Sigmoid colon (tissue), 6 donors: ENCODE measurements at regions not wholly inside any gene's neighbourhood (a gene's known extent, or its start where the extent isn't known, plus 50 kb on each side); places are given as distances from the start of the nearest gene placed in this dataset.

Experiments
- DNase-seq: peaks from one replicate; pipeline ENCODE4 v3.0.0-alpha.2; 2019
- H3K27ac ChIP-seq, 4 donors: fragments of 200-600 bp; sonication (generic); one replicate each; pipeline ENCODE4 v1.5.1; 2016 to 2019; ENCODE audit warnings: mild to moderate bottlenecking in 1 of 4
- H3K27me3 ChIP-seq, 3 donors: fragments of 200-600 bp; sonication (generic); one replicate each; pipeline ENCODE4 v1.5.1; 2019; ENCODE audit warnings: mild to moderate bottlenecking in 1 of 3
- H3K36me3 ChIP-seq, 4 donors: fragments of 200-600 bp; sonication (generic); one replicate each; pipeline ENCODE4 v1.5.1; 2016 to 2019
- H3K4me1 ChIP-seq, 4 donors: fragments of 200-600 bp; sonication (generic); one replicate each; pipeline ENCODE4 v1.5.1; 2017 to 2019
- H3K4me3 ChIP-seq, 4 donors: fragments of 200-600 bp; sonication (generic); one replicate each; pipeline ENCODE4 v1.5.1; 2017 to 2019; ENCODE audit warnings: mild to moderate bottlenecking in 2 of 4, moderate library complexity in 1 of 4
- H3K9me3 ChIP-seq, 4 donors: fragments of 200-600 bp in 3 of 4; sonication (generic) in 3 of 4; one replicate each; pipeline versions ENCODE4 v1.5.1 to v1.6.1; 2013 to 2019
- CTCF ChIP-seq, 4 experiments: fragments of 450-650 bp in 3 of 4; fragments of 200-600 bp in 1 of 4; IDR thresholded peaks; one replicate each; pipeline ENCODE4 v1.5.1; 2016 to 2019; ENCODE audit warnings: antibody characterized with exemption in 4 of 4, mild to moderate bottlenecking in 3 of 4, moderate library complexity in 2 of 4
- EP300 ChIP-seq, 4 donors: sonication (generic); formaldehyde crosslinking; IDR thresholded peaks; one replicate each; pipeline ENCODE4 v1.6.1; 2017; ENCODE audit warnings: antibody characterized with exemption in 4 of 4
- POLR2A ChIP-seq, 2 donors: fragments of 450-650 bp; IDR thresholded peaks; one replicate each; pipeline ENCODE4 v1.6.1; 2016; ENCODE audit warnings: antibody characterized with exemption in 2 of 2, mild to moderate bottlenecking in 2 of 2, moderate library complexity in 2 of 2
- POLR2AphosphoS5 ChIP-seq, 4 donors: sonication (generic); formaldehyde crosslinking; IDR thresholded peaks; one replicate each; pipeline ENCODE4 v1.6.1; 2017; ENCODE audit warnings: antibody characterized with exemption in 4 of 4
- WGBS, 2 donors: extraction: QIAGEN DNeasy Blood & Tissue Kit; methylation state at CpG; one replicate each; pipeline ENCODE4 v1.1.7; 2013; 5-methylcytosine and 5-hydroxymethylcytosine counted together
- intact Hi-C: fragments of 100-400 bp; cut with DNase I; formaldehyde crosslinking; loops from one replicate; pipeline ENCODE4 v1.15.1; 2023
- donor health status: healthy with polysubstance abuse.
- donor health status: healthy.

GRCh38 chr6:26268659-26269402 lies 96.2 kb upstream of the BTN3A2 start:
- H3K27me3 ChIP-seq = peaks cover 10 to 45% (median 25%) of the 10 kb centered on the region in 3 donors

GRCh38 chr6:26269531-26270485 lies 95.2 kb upstream of the BTN3A2 start:
- Histone ChIP-seq H3K9me3 (no peaks in the 10 kb centered on the region), H3K36me3 (no peaks in the 10 kb centered on the region), H3K27ac (no peak overlapping the region), H3K4me1 (peaks cover 0 to 25% (median 22%) of the 10 kb centered on the region in 4 donors), H3K4me3 (no peak overlapping the region), H3K27me3 (peaks cover 10 to 55% (median 32%) of the 10 kb centered on the region in 3 donors)
- DNase-seq = no peak
- intact Hi-C loops = loop anchor here (5.0 kb wide), 1 partner anchor 33 kb away; no protein-coding TSS in a partner anchor
- no peak for TF ChIP-seq POLR2A (IDR thresholded peaks at IDR 0.05)
- no peak for TF ChIP-seq POLR2AphosphoS5 (IDR thresholded peaks at IDR 0.05)
- no peak for TF ChIP-seq CTCF (IDR thresholded peaks at IDR 0.05)
- WGBS, 2 donors = 35 to 47% methylated on average over 4 of the region's 4 CpGs

More at GRCh38 chr6:26268659-26269402, 96.2 kb upstream of the BTN3A2 start:
- Histone ChIP-seq H3K27ac (no peak overlapping the region), H3K4me3 (no peak overlapping the region), H3K4me1 (peaks cover 0 to 25% (median 22%) of the 10 kb centered on the region in 4 donors), H3K36me3 (no peaks in the 10 kb centered on the region), H3K9me3 (no peaks in the 10 kb centered on the region)
- DNase-seq = peak; percentile 43
- TF ChIP-seq POLR2A (IDR thresholded peaks at IDR 0.05) (no peak), POLR2AphosphoS5 (IDR thresholded peaks at IDR 0.05) (no peak)
- intact Hi-C loops = no loop called here
- WGBS, 2 donors = 82 to 83% methylated on average over 19 of the region's 19 CpGs

- intact Hi-C loops = loop anchor here (5.0 kb wide), 1 partner anchor 33 kb away; no protein-coding TSS in a partner anchor
- no peak overlapping the region for H3K27ac ChIP-seq
- TF ChIP-seq CTCF (IDR thresholded peaks at IDR 0.05) (no peak), POLR2AphosphoS5 (IDR thresholded peaks at IDR 0.05) (no peak), EP300 (IDR thresholded peaks at IDR 0.05) (no peak), POLR2A (IDR thresholded peaks at IDR 0.05) (no peak)
- H3K27me3 ChIP-seq = peaks cover 10 to 61% (median 32%) of the 10 kb centered on the region in 3 donors
- no peak for DNase-seq
- no peaks in the 10 kb centered on the region for H3K36me3 ChIP-seq
- 12 to 25% methylated on average over 10 of the region's 10 CpGs for WGBS, 2 donors
- H3K9me3 ChIP-seq = no peaks in the 10 kb centered on the region
- no peak overlapping the region for H3K4me3 ChIP-seq
- peaks cover 0 to 25% (median 22%) of the 10 kb centered on the region in 4 donors for H3K4me1 ChIP-seq
Observed at GRCh38 chr6:26270486-26270861, 94.5 kb upstream of the BTN3A2 start.

GRCh38 chr6:26270903-26271667 lies 93.9 kb upstream of the BTN3A2 start:
- peak; percentile 77 for DNase-seq
- WGBS, 2 donors = 2 to 9% methylated on average over 49 of the region's 49 CpGs
- Histone ChIP-seq H3K36me3 (no peaks in the 10 kb centered on the region), H3K27me3 (peaks cover 10 to 61% (median 32%) of the 10 kb centered on the region in 3 donors), H3K9me3 (no peaks in the 10 kb centered on the region), H3K4me1 (peaks cover 0 to 25% (median 22%) of the 10 kb centered on the region in 4 donors), H3K27ac (peak overlapping the region; percentile 83 to 91 (median 86)), H3K4me3 (peak overlapping the region in 3 of 4 donors; percentile 31 to 45 (median 45))
- intact Hi-C loops = loop anchor here (5.0 kb wide), 1 partner anchor 34 kb away; no protein-coding TSS in a partner anchor
- peak; percentile 34 to 61 (median 47) for TF ChIP-seq POLR2AphosphoS5 (IDR thresholded peaks at IDR 0.05)
- no peak for TF ChIP-seq POLR2A (IDR thresholded peaks at IDR 0.05)
- TF ChIP-seq CTCF (IDR thresholded peaks at IDR 0.05) = no peak
